ENCODE measurements at regions not wholly inside any gene's neighbourhood (a gene's known extent, or its start where the extent isn't known, plus 50 kb on each side); places are given as distances from the start of the nearest gene placed in this dataset.

DNA sequence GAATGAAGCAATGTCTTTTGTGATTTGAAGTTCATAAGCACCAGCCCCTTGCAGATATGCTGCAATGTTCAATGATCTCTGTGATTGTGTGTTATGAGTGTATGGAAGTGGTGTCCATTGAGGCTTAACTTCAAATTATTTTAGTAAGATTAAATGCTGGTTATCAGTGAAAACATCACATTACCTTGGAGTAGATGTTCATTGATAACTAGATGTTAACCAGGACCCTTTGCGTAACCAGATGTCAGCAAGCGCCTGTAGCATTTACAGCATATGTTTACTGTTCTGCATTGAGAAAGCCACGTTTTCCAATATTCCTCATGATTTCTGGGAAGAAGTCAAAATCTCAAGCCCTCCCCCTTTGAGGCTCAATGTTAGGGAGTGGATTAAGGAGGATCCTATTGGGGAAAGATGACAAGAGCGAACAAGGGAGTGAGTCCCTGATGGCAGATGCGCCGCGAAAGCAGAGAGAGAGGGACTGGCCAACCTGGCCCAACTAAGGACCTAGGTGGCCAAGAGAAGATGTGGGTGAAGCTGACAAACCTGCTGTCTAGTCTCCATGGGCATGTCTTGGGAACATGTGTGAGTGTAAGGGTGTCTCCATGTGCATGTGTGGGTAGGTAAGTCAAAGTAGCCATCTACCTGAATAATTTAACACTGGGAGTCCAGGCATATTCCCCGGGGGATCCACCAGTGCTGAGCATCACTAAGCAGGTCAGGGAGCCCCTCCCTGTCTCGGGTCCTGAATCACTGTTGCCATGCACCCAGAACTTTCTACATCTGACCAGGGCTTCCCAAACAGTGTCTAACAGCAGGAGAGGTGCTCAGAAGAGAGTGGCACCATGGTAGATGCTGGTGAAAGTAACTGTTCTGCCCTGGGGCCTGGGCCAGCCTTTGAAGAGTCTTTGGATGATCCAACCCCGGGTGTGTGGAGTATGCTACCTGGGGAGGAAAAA is 141.6 kb upstream of the GDF10 start:
- intact Hi-C loops (cut with DNase I): no loop called here
- H3K9me3 ChIP-seq: peaks cover 7% of the 10 kb centered on the region
- H3K4me3 ChIP-seq: no peak overlapping the region
- no peak for DNase-seq
- no peak for ATAC-seq
- TF ChIP-seq CTCF (IDR thresholded peaks at IDR 0.05): no peak
- no peak overlapping the region for H3K27ac ChIP-seq
- H3K27me3 ChIP-seq (ENCODE audit: low read depth): no peaks in the 10 kb centered on the region
- H3K36me3 ChIP-seq: no peaks in the 10 kb centered on the region
- H3K4me1 ChIP-seq: no peaks in the 10 kb centered on the region

DNA sequence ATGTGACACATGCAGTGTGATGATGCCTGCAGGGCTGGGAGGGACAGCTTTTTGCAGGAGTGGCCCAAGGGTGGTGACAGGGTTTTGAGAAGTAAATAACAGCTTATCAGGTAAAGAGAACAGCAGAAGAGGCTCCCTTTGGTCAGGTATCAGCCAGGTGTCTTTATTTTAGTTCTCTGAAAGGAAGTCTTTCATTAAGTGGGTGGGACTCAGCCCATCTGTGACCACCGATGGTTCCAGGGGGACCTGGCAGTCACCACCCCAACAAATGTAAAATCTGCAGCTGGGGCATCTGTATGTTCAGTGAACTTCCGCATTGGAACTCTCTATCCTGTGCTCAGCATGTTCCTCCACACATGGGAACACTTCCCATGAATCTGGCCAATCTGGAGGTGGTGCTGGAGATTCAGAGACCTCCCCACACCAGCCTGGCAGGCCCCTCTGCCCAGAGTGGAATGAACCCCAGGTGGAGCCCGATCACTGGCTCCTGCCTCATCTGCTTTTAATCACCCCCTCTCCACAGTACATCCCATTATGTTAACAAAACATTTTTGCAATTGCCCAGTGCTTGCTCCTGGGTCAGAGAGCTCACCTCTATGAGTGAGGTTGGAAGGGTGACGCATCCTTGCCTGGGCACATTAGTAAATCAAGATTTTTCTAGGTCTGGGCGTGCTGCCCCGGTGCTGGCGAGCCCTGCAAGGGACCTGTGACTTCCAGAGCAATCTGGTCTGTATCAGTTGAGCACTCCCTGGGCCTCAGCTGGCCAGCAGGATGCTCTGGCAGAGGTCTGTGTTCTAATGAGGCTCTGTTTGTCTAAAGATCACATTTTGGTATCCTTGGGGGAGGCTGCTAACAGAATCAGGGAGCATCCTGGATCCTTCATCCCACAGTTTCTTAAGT is 140.4 kb upstream of the GDF10 start:
- intact Hi-C loops (cut with DNase I): no loop called here
- H3K4me3 ChIP-seq: no peak overlapping the region
- no peaks in the 10 kb centered on the region for H3K36me3 ChIP-seq

DNA sequence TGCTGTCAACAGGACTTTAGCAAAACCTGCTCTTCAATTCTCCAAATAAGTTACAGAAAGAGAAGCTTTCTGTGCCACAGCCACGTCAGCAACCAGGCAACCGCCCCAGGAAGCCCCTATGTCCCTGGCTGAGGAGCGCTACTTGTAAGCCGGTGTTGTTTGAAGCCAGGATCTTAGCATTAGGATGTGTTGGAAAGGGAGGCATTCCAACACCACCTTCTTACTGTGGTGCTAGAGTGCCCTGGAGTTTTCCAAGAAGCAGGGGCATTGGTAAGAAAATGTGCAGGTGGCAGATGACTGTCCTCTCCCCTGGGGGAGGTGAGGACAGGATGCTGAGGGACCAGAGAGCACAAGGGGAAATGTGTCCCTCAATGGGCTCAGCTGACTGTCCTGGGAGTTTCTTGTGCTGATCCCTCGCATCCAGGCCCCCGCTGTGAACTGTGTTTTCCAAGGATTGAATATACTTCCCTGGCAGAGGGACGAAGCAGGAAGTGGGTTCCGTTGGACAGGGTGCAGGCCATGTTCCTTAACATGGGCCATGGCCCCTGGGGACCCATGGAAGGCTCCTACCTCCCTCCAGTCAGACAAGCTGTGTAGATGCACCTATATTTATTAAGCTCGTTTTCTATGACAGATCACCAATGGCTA is 139.6 kb upstream of the GDF10 start:
- ATAC-seq: no peak
- no peaks in the 10 kb centered on the region for H3K9me3 ChIP-seq
- no peaks in the 10 kb centered on the region for H3K27me3 ChIP-seq (ENCODE audit: low read depth)
- H3K4me3 ChIP-seq: no peak overlapping the region
- H3K4me1 ChIP-seq: peaks cover 10% of the 10 kb centered on the region
- intact Hi-C loops (cut with DNase I): no loop called here
- no peak for TF ChIP-seq CTCF (IDR thresholded peaks at IDR 0.05)
- no peaks in the 10 kb centered on the region for H3K36me3 ChIP-seq
- DNase-seq: no peak
- no peak overlapping the region for H3K27ac ChIP-seq

More for the DNA sequence above, 140.4 kb upstream of the GDF10 start:
- Histone ChIP-seq H3K4me1 (peaks cover 2% of the 10 kb centered on the region), H3K9me3 (peaks cover 7% of the 10 kb centered on the region), H3K27ac (no peak overlapping the region), H3K27me3 (ENCODE audit: low read depth) (no peaks in the 10 kb centered on the region)
- DNase-seq (no peak), ATAC-seq (peak; percentile 42 to 66)
- TF ChIP-seq CTCF (IDR thresholded peaks at IDR 0.05): no peak

DNA sequence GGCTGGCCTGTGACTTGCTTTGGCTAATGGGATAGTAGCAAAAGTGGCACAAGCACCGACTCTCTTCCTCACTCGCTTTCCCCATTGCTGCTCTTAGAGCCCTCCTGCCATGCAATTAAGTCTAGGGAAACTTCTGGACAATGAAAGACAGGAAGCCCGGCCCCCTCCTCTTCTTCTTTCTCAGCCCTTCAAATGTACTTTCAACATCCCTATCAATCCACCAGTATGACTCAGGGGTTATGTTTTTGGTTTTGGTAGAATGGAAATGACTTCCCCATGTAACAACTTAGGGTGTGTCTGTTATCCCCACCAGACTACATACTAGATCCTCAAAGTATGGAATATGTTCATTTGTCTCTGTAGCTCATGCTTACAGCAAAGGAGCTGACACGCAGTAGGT is 139.0 kb upstream of the GDF10 start:
- H3K36me3 ChIP-seq: no peaks in the 10 kb centered on the region
- no peak for DNase-seq
- peaks cover 15% of the 10 kb centered on the region for H3K4me1 ChIP-seq
- no peak for TF ChIP-seq CTCF (IDR thresholded peaks at IDR 0.05)
- no peak overlapping the region for H3K4me3 ChIP-seq
- no peaks in the 10 kb centered on the region for H3K27me3 ChIP-seq (ENCODE audit: low read depth)
- peak in 1 of 2 donors; percentile 3 for ATAC-seq
- intact Hi-C loops (cut with DNase I): no loop called here
- no peak overlapping the region for H3K27ac ChIP-seq
- no peaks in the 10 kb centered on the region for H3K9me3 ChIP-seq

GRCh38 chr10:47161465-47161864 is 138.5 kb upstream of the GDF10 start:
- H3K4me3 ChIP-seq: no peak overlapping the region
- H3K4me1 ChIP-seq: peaks cover 20% of the 10 kb centered on the region
- no peaks in the 10 kb centered on the region for H3K27me3 ChIP-seq (ENCODE audit: low read depth)
- intact Hi-C loops (cut with DNase I): no loop called here
- DNase-seq (no peak), ATAC-seq (no peak)
- no peak for TF ChIP-seq CTCF (IDR thresholded peaks at IDR 0.05)
- H3K36me3 ChIP-seq: no peaks in the 10 kb centered on the region
- no peaks in the 10 kb centered on the region for H3K9me3 ChIP-seq
- H3K27ac ChIP-seq: no peak overlapping the region
